Epithelial cell of proximal tubule (primary cell): ENCODE measurements at regions not wholly inside any gene's neighbourhood (a gene's known extent, or its start where the extent isn't known, plus 50 kb on each side); places are given as distances from the start of the nearest gene placed in this dataset.
A peak's percentile ranks its signal among the peaks of the same experiment; 100 is the strongest.

Source experiments
- DNase-seq: peaks from one replicate; pipeline ENCODE4 v3.0.0-alpha.2; 2011; ENCODE audit warnings: low read depth
- H3K4me3 ChIP-seq: 2 replicates; pipeline ENCODE4 v1.5.1; 2011; ENCODE audit warnings: low read depth, mild to moderate bottlenecking, low read length
- TF ChIP-seq, protein P1 (sequence below): conservative IDR thresholded peaks from 2 replicates; pipeline ENCODE4 v1.5.1; 2012; ENCODE audit warnings: low read depth, mild to moderate bottlenecking, low read length

DNA sequence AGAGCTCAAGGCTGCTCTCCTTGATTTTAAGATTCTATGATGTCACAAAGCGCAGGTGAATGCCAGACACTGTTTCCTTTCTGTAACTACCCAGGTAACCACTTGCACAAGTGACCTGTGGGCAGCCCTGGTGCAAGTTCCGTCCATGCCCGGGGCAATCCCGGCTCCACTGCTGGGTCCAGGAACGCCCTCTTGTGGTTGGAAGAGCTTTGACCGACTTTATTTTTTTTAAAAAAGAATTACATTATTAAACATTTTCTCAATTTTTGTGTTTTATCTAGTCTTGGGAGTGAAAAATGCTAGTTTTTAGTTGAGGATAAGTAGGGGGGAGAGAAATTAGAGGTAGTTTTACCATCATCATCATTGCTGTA, 695.2 kb downstream of the QKI start:
- TF ChIP-seq, protein P1, sequence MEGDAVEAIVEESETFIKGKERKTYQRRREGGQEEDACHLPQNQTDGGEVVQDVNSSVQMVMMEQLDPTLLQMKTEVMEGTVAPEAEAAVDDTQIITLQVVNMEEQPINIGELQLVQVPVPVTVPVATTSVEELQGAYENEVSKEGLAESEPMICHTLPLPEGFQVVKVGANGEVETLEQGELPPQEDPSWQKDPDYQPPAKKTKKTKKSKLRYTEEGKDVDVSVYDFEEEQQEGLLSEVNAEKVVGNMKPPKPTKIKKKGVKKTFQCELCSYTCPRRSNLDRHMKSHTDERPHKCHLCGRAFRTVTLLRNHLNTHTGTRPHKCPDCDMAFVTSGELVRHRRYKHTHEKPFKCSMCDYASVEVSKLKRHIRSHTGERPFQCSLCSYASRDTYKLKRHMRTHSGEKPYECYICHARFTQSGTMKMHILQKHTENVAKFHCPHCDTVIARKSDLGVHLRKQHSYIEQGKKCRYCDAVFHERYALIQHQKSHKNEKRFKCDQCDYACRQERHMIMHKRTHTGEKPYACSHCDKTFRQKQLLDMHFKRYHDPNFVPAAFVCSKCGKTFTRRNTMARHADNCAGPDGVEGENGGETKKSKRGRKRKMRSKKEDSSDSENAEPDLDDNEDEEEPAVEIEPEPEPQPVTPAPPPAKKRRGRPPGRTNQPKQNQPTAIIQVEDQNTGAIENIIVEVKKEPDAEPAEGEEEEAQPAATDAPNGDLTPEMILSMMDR: peak; percentile 64
- no peak overlapping the region for H3K4me3 ChIP-seq
- DNase-seq: no peak

- DNase-seq: no peak
- TF ChIP-seq, protein P1: no peak
- H3K4me3 ChIP-seq: no peak overlapping the region
Observed at GRCh38 chr6:164108869-164109769, 694.6 kb downstream of the QKI start.

DNA sequence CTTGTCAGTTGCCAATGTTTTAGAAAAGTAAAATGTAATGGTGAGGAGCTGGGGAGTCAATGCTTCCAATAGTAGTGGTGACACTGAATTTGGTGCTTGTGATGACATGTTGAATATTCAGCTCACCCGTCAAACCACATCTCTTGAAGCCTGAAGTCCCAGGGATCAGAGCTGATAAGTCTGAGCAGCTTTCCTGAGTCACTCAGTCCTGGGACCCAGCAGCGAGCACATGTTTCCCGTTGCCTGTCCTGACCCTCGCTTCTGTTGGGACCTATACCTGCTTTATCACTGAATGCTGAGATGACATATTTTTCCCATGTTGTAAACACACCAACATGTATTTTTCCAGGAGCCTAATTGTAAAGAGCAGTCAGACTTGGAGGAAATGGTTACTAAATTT, 693.6 kb downstream of the QKI start:
- DNase-seq: no peak
- TF ChIP-seq, protein P1: no peak
- no peak overlapping the region for H3K4me3 ChIP-seq

DNA sequence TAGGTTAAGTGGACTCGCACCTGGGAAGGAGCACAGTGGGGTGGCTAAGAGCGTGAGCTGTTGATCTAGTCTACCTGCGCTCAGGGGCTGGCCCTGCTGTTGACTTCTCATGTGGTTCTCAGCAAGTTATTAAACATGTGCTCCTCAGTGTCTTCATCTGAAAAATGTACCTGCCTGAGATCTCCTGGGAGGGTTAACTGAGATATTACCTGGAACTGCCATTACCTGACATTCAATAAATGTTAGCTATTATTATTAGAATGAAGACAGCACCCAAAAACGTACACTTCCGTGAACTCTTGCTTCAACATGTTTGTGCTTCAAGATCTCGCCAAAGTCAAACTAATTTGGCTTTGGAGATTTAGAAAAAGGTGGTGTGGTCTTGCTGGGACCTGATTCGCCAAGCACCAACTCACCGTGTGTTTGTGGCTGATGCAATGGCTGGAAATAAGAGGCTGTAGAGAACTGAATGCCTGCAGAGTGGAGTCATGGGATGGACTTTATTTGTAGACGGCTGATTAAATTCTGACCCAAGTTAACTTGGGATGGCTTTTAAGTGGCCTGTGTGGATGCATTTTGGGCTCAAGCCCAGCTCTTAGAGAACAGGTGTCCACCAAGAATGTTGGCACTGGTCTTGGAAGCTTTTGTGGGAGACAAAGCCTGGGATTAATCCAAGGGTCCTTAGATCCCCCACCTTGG, 692.9 kb downstream of the QKI start:
- TF ChIP-seq, protein P1: no peak
- DNase-seq: no peak
- no peak overlapping the region for H3K4me3 ChIP-seq

GRCh38 chr6:164106345-164106769, 691.8 kb downstream of the QKI start:
- DNase-seq: no peak
- TF ChIP-seq, protein P1: peak; percentile 56
- no peak overlapping the region for H3K4me3 ChIP-seq

GRCh38 chr6:164105705-164106104, 691.2 kb downstream of the QKI start:
- no peak overlapping the region for H3K4me3 ChIP-seq
- TF ChIP-seq, protein P1: no peak
- no peak for DNase-seq

DNA sequence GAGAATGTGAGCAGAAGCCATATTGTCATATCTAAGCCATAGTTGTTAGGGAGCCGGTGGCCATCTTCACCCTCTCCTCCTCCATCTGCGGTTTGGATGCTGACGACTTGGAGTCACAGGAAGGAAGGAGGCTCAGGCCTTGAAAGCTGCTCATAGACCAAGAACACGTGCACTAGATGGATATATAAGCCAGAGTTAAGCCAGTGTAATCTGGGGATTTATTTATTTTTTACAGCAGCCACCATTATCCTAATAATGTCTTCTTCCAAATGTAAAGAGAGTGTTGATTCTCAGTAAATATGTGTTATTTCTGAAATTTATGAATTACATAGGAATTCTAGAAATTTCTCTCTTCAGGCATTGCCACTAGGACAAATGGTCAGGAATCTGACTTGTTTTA, 689.9 kb downstream of the QKI start:
- TF ChIP-seq, protein P1: no peak
- DNase-seq: no peak
- H3K4me3 ChIP-seq: no peak overlapping the region
